ENCODE measurements at regions not wholly inside any gene's neighbourhood (a gene's known extent, or its start where the extent isn't known, plus 50 kb on each side); places are given as distances from the start of the nearest gene placed in this dataset.
A peak's percentile ranks its signal among the peaks of the same experiment; 100 is the strongest.

GRCh38 chr14:97350415-97350814 lies 553.2 kb downstream of the VRK1 start:
- DNase-seq (ENCODE audit: low read depth): no peak

GRCh38 chr14:97350894-97351731 lies 553.9 kb downstream of the VRK1 start:
- DNase-seq (ENCODE audit: low read depth): no peak

GRCh38 chr14:97353102-97353501 lies 555.9 kb downstream of the VRK1 start:
- DNase-seq (ENCODE audit: low read depth): no peak

GRCh38 chr14:97354119-97354722 lies 557.0 kb downstream of the VRK1 start:
- no peak for DNase-seq (ENCODE audit: low read depth)

DNA sequence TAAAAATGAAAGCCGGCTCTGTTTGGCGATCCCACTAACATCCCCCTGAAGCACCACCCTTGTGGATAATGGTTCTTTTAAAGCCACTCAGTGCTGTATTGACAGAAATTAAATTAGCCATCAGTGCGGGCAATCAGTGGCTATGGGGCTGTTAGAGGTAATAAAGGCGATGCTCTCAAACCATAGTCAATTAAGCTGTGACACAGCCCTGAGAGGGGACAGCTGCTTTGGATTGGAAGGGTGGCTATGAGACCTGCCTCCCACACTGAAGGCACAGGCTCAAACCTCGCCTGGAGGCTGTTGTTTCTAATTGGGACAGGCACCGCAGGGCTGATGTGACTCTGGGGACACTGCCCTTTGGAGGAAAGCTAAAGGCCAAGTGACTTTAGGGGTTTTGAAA lies 562.2 kb downstream of the VRK1 start:
- no peak for DNase-seq (ENCODE audit: low read depth)

DNA sequence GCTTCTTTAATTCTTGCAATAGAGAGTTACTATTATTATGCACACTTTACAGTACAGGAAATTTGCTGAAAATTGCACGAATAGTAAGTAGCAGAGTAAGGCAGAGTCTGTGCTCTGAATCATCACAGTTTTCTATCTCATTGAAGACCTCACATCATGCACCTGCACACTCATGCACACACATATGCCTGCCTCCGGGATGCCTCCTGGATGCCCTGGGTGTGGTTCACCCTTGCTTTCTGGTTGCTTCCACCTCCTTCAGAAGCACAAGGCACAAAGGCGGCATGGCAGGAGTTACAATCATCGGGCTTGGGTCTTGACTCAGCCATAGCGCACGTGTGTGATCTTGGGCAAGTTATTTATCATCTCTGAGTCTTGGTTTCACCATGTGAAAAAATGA lies 564.0 kb downstream of the VRK1 start:
- no peak for DNase-seq (ENCODE audit: low read depth)

DNA sequence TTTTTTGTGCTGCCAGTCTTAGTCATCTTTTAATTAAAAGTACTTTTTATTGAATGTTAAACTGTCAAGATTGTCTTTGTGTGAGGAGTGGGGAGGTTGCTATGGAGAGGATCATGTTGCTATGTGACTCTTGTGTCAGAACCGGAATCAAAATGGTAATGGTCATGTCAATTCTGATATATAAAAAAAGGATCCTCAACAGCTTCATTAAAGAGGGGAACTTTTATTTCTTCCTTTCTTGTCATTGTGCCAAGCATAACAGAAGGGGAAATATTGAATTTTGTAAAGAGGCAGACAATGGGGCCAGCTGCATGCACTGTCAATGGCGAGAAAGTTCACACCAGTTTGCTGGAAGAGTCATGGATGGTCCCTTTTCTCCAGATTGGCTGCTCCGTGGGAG lies 564.8 kb downstream of the VRK1 start:
- DNase-seq (ENCODE audit: low read depth): no peak

- DNase-seq (ENCODE audit: low read depth): no peak
These were observed 569.2 kb downstream of the VRK1 start for GRCh38 chr14:97366400-97366799.

DNA sequence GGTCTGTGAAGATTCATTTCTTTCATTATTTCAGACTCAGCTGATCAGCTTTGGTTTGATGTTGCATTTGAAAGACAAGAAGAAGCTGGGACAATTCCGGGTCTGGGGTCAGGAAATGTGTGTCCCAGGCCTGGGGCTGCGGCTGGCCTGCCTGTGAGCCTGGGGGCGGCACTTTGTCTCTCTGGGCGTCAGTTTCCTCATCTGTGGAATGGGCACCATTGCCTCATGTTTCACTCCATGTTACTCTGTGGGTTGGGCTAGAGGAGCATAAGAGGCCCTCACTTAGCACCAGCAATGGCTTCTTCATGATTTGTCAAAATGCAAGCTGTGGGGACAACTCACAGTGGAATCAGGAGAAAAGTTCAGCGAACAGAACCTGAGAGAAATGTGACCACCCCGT lies 570.1 kb downstream of the VRK1 start:
- no peak for DNase-seq (ENCODE audit: low read depth)

DNA sequence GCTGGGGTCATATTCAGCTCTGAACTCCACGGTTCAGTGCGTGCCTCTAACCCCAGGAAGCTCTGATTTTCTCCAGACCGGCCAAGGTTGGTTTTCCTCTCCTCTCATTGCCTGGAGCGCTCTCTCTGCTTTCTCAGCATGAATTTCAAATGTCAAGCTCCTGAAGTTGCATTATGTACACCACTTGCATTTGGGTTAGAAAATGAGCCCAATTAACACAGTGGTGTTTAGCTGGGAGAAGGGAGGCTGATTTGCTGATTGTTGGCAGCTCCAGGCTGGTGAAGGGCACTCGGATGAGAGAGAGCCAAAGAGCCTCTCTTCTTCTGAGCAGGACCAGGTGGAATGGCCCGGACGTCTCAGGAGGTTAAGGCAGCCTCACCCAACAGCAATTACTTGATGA lies 570.9 kb downstream of the VRK1 start:
- DNase-seq (ENCODE audit: low read depth): no peak

GRCh38 chr14:97368900-97369564 lies 571.9 kb downstream of the VRK1 start:
- DNase-seq (ENCODE audit: low read depth): no peak

GRCh38 chr14:97369901-97370300 lies 572.7 kb downstream of the VRK1 start:
- DNase-seq (ENCODE audit: low read depth): no peak

- no peak for DNase-seq (ENCODE audit: low read depth)
These were observed 579.1 kb downstream of the VRK1 start for GRCh38 chr14:97376310-97376709.

DNA sequence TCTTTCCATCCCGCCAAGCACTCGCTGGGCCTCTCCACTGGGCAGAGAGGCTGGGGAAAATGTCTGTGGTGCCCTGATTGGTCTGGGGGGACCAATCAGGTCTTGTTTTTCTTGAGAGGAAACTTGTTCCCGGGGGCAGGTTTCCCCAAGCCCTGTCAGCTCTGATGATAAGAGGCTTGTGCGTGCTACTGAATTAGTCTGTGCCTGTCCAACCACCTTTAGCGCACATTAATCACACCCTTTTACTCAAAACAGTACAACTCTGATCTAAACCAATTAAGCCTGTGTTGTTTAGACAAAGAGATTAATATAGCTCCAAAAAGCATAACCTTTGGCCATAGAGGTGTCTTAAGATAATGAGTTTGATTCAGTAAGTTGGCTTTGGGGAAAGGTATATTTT lies 580.4 kb downstream of the VRK1 start:
- no peak for DNase-seq (ENCODE audit: low read depth)

DNA sequence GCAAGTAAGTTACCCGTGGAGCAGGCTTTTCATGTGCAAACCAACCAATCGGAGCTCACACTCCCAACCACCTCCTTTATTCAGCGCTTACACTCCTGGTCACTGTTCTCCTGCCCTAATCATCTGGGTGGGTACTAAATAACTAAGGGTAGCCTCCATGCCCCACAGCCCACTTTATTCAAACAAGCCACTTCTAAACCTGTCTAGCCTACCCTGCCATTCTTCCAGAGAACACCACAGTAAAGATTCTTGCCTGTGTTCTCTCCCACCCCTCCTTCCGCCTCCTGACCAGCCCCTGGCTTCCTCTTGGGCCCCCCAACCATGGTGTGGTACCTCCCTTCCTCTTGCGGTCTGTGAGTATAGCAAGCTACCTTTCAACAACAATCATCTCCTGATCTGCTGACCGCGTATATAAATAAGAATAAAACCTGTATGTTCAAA lies 581.9 kb downstream of the VRK1 start:
- no peak for DNase-seq (ENCODE audit: low read depth)

- peak; percentile 9 for DNase-seq (ENCODE audit: low read depth)
These were observed 583.4 kb downstream of the VRK1 start for GRCh38 chr14:97380539-97380941.

DNA sequence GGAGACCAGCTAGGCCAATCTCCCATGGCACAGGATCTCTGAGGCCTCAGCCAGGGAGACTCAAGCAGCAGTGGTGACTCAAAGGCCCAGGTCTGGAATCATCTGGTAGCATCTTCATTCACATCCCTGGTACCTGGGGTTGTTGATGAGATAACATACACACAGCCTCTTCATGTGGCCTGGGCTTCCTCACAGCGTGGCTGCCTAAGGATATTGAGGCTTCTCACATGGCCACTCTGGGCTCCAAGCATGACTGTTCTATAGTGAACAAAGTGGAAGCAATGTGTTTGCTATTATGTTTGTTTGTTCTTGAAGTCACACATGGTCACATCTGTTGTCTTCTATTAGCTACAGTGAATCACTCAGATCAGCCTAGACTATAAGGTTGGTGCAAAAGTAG lies 584.1 kb downstream of the VRK1 start:
- DNase-seq (ENCODE audit: low read depth): no peak

GRCh38 chr14:97382616-97383226 lies 585.5 kb downstream of the VRK1 start:
- DNase-seq (ENCODE audit: low read depth): no peak

DNA sequence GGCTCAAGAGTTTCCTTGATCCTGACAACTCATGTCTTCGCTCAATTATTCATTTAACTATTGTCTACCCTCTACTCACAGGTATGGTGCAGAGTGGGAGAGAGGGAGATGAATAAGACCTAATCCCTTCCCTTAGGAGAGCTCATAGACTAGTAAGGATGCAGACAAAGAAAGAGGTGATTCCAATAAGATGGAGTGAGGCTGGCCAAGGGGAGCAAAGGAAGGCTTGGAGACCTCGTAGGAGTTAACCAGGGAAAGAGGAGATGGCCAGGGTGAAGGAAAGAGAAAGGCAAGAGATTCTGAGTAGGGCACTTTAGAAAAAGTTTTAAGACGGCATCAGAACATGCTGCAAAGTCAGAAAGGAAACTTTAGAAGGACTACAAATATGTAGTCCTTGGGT lies 588.5 kb downstream of the VRK1 start:
- DNase-seq (ENCODE audit: low read depth): no peak

DNA sequence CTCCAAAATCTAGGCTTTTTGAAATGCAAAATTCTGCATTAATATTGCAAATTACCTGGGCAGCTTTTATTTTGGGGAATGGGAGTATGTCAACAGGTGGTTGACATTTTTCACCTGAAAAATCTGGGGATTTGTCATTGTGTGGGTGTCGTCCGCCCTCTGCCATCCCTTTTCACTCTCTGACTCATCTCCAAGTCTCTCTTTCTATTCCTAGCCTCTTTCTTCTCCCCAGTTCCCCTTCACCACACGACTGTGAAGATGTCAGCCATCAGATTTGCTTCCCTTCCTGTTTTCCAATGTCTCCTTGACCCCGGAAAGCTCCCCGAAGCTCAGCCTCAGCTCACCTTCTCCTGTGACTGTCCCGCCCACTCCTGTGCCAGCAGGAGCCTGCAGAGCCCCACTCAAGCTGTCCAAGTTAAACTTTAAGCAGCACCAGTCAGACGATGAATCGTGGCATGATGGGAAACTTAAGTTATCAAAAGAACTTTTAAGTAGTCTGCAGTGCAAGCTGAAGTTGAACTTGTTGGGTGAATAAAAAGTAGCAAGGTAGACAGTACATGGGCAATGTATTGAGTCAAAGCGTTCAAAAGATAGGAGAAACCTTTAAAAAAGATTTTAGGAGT lies 590.2 kb downstream of the VRK1 start:
- DNase-seq (ENCODE audit: low read depth): no peak

DNA sequence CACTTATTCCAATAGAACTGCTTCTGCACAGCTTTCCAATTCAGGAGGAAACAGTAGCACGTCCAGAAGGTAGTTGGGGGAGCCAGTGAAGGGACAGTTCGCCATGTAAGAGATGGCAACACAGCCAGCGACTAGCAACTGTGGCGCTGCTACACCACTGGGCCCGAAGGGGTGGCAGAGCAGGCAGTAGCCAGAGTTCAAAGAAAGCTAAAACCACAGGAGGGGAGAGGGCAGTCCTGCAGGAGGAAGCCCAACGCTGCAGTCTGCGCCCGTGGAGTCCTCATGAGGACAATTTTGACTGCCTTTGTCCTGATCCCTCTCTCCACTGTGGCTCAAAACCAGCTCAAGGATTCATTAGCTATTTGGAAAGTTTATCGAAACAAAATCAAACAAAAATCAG lies 591.2 kb downstream of the VRK1 start:
- DNase-seq (ENCODE audit: low read depth): no peak

DNA sequence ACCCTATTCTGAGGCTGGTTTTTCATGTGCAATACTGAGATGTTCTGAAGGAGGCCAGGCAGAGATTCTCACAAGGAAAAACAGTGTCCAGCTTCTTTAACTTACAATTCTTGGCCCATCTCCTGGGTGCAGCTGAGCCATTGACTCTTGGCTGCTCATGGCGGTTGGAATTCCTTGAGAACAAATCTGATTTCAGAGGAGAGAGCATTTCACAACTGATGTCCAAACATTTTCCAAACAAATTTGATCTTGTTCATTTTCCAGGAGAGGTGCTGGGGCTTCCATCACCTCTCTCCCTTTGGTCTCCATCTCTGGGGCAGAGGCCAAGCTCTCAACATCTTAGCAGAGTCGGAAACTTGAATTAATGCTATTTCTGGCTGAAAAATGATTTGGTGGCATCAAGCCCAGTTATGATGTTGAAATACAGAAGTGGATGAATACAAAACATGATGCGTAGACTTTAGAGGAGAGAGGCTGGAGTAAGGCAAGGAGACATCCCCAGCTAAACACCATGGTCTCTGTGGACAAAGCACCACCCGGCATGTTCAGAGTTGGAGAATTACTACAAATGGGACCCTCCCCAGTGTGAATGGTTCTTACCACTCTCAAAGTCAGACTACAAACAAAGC lies 593.0 kb downstream of the VRK1 start:
- DNase-seq (ENCODE audit: low read depth): no peak
